PC-9 (cell line): ENCODE measurements at regions not wholly inside any gene's neighbourhood (a gene's known extent, or its start where the extent isn't known, plus 50 kb on each side); places are given as distances from the start of the nearest gene placed in this dataset.

Experiments used
- CTCF ChIP-seq: fragments of 200-600 bp; sonication (generic); conservative IDR thresholded peaks from 2 replicates; pipeline ENCODE4 v1.6.1; 2017; ENCODE audit warnings: mixed run types, antibody characterized with exemption, mild to moderate bottlenecking, moderate library complexity
- EZH2 ChIP-seq: fragments of 200-600 bp; sonication (generic); IDR thresholded peaks from 2 replicates; pipeline ENCODE4 v1.8.0; 2017; ENCODE audit warnings: antibody characterized with exemption, low read depth

GRCh38 chr20:12733811-12734210 is 275.0 kb upstream of the SPTLC3 start:
- TF ChIP-seq CTCF (no peak), EZH2 (no peak)
